CMK (cell line): ENCODE measurements at regions not wholly inside any gene's neighbourhood (a gene's known extent, or its start where the extent isn't known, plus 50 kb on each side); places are given as distances from the start of the nearest gene placed in this dataset.

Experiments used
- DNase-seq: peaks from one replicate; pipeline ENCODE4 v3.0.0-alpha.2; 2010; ENCODE audit warnings: low read depth

DNA sequence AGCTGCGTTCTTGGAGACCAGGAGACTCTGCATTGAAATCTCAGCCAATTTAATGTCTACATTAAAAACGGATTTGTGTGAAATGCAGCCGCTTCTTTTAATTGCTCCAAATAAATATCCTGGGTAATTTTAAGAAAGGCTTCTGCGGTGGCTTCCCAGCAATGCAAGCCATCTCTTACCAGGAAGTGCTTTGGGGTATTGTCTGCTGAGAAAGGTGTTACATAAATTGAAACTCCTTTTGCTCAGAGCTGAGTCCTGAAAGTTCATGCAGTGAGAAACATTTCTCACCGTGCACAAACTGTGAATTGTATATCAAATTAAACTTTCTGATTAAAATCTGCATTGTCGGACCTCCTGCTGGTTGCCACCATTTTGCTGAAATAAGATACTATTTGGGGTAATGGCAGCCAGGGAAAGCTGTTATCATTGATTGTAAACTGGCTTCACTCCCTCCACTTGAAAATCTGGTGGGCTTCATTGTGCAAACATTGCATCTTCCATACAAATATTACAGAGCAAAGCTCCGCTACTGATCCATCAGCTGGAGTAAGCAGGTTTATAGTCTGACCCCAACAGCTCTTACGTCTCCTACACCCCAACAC lies 59.5 kb downstream of the ZIC5 start:
- no peak for DNase-seq

DNA sequence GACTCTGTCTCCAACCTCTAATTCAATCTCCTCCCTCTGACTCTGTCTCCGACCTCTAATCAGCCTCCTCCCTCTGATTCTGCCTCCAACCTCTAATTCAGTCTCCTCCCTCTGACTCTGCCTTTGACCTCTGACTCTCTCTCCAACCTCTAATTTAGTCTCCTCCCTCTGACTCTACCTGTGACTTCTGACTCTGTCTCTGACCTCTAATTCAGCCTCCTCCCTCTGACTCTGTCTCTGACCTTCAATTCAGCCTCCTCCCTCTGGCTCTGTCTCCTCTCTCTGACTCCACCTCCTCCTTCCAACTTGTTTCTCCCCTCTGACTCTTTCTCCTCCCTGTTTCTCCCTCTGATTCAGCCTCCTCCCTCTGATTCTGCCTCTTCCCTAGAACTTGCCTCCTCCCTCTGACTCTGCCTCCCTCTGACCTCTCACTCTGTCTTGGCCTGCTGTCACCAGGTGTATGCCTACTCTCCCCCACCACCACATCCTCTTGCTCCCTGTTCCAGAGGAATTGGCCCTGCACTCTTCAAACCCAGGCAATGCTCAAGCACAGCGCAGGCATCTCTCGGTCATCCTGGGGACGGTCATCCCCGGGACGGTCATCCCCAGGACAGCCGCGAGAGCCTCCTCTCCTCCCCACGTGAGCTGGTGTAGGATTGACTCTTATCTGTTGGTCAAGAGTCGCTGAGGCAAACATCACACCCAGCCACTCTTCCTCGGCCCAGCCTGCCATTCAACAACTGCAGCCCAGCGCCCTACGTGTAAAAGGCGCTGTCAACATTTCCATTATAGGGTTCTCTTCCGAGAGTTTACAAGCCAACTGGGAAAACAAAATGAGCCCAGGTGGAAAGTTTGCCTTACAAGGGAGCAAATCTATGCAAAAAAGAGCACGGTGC lies 60.2 kb downstream of the ZIC5 start:
- DNase-seq: no peak

DNA sequence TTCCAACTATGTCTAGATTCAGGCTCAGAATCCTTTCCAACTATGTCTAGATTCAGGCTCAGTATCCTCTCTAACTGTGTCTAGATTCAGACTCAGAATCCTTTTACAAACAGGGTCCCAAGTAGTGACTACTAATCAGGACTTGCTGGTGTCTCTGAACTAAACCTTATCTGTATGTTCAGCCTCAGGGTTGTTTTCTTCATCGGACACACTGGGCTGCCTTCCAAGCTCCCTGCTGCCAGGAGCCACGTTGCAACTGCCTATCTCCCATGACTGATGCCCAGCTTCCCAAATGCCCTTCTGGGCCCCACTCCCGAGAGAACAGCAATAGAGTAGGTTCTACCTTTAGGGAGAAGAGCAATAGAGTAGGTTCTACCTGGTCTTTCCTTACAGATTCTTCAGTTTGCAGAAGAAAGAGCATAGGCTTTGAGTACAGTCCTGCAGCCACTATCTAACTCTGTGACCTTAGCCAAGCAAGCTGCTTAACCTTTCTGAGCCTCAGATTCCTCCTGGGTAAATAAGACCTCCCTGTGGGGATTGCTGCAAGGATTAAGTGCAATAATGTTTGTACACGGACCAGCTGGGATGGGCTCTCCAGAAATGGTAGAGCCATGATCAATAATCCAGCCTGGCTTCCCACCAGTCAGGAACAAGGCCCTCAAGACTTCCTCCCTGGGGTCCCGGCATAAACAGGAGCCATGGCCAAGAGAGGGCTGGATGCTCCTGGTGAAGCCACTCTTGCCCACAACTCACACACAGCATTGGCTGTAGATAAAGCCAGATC lies 61.5 kb downstream of the ZIC5 start:
- no peak for DNase-seq

DNA sequence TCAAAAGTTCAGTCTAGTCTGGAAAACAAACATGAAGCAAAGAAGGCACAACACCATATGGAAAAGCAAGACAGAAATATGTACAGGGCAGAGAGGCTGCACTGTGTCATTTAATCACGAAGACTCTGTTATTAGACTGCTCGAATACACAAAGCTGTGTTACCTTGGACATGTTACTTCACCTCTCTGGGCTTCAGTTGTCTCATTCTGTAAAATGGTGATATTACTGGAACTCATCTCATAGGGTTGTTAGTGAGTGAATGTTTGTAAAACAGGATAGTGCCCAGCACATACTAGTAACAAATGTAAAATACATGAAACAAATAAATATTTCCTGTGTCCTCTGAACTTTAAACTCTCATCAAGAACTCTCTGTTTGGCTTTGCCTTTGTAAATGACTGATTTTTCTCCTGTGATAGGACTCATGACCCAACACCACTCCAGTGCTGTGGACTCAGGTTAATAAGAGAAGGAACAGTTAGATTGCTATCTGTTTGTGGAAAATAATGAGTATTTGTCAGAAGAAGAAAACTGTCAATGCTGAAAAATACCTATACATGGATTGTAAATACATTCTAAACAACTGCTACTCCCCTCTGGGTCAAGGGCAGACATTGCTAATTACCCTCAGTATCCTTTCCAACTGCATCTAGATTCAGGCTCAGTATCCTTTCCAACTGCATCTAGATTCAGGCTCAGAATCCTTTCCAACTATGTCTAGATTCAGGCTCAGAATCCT lies 62.3 kb downstream of the ZIC5 start:
- DNase-seq: no peak

DNA sequence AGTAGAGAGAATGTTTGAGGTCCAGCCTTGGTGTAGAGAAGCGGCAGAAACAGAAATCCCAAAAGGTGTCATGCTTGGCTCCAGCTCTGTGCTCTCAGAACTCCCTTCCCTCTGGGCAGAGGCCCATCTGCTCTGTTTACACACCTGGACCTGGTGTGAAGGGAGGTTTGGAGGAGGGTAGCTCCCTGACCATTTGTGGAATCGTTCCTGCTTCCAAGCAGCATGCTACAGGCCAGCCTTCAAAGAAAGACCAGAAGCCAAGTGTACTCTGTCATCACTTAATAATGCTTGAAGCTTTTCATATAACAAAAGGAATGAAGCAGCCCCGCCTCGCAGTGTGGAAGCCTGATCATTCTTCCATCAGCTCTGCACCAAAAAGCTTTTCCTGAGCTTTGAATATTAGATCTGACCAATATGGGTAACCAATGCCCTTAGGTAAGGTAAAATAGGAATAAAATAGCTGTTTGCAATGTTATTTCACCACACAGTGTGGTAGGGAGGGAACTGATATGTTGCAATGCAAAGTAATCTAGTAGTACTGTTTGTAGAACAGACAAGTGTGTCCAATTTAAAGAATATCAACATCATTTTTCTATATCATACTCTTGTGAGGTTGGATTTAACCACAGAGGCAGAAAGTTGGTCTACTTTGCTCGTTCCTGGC lies 63.3 kb downstream of the ZIC5 start:
- no peak for DNase-seq

DNA sequence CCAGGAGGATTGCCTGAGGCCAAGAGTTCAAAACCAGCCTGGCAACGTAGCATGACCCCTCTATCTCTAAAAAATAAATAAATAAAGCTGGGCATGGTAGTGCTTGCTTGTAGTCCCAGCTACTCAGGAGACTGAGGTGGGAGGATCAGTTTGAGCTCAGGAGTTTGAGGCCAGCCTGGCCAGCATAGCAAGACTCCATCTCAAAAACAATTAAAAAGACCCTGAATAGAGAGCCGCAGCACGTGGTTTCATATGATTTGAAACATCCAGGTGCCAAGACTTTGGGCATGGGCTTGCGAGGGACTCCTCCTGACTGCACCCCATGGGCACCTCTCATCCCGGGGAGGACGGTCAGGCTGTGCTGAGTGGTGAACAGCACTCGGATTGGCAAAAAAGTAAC lies 63.9 kb downstream of the ZIC5 start:
- no peak for DNase-seq

DNA sequence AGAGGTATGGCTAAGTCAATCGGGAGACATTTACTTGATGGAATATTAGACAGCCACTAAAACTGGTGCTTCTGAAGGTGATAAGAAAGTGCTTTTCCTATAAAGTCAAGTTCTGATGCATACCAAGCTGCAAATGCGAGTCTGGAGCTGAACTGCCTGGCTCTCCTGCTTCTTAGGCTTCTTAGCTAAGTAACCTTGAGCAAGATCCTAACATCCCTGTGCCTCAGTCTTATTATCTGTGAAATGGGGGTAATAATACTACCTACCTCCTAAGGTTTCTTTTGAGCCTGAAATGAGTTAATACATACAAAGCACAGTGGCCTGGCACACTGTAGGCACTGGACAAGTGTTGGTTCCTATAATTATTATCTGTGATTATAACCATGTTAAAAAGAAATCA lies 64.5 kb downstream of the ZIC5 start:
- no peak for DNase-seq

DNA sequence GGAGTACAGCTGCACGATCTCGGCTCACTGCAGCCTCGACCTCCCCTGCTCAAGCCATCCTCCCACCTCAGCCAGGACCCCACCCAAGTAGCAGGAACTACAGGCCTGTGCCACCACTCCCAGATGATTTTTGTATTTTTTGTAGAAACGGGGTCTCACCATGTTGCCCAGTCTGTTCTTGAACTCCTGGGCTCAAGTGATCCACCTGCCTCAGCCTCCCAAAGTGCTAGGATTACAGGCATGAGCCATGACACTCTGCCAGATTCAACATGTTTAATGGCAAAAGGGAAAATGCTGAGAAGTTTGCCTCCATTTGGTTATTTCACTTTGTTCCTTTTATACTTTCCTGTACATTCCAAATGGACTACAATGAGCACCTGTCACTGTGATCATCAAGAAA lies 65.8 kb downstream of the ZIC5 start:
- DNase-seq: no peak

DNA sequence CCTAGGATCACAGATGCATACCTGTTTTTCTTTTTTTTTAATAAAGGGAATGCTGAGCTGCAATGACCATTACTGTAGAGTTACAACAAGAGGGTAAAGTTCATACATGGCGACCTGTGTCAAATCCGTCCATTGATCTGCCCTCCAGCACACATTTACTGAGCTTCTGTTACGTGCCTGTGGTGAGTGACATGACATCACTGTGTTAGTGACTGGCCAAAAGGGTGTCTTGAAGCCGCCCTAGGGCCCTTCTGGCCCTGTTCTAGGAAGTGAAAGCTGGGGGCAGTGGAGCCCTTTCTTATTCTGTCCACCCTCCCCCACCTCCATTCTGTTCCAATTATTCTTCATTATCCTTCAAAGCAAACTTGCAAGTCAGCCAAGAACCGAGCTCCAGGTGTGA lies 66.3 kb downstream of the ZIC5 start:
- no peak for DNase-seq

DNA sequence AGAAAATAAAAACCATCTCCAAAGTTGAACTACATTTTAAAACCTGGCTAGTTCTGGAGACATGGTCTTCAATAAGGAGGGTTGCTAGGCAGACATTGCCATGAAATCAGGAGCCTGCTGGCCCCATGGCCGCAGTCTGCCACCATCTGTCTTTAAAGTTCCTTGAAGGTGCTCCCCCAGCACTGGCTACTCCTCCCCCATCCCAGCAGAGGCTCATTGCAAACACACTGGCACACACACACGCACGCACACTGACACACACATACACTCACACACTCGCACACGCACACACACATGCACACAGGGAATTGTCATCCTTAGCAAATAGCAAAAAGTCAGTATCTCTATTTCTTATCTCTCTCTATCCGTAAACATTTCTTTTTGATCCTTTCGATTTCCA lies 68.4 kb downstream of the ZIC5 start:
- no peak for DNase-seq

DNA sequence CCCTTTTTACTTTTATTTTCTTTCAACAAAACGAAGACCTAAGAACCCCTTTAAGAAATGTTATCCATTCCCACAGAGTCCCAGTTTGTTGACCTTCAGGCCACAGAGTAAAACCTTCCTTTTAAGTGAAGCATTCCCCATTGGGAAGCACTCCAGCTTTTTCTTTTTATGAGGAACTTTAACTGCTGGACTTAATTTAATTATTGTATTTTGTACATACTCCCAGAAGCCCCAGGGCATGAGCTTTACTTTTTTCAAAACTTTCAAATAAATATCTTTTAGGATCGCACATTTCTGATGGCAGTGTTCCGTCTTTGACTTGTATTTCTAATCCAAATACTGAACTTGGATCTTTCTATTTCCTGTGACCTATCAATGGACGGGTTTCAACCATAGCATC lies 68.9 kb downstream of the ZIC5 start:
- DNase-seq: no peak

DNA sequence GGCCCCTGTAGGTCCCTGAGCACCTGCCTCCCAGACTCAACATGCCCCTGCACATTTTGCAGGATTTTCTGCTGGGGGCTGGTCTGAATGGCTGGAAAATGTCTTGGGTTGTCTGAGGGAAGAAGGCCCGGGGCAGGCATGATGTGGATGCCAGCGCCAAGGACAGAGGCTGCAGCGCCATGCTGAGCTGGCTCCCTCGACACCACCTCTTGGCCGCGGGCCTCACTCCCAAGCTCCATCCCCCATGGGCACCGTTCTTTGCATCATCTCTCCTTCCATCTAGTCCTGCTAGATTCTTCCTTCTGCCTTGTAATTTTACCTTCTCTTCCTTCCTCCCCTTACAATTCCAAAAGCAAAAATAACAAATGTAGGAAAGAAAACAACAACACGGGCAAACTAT lies 70.6 kb downstream of the ZIC5 start:
- no peak for DNase-seq

DNA sequence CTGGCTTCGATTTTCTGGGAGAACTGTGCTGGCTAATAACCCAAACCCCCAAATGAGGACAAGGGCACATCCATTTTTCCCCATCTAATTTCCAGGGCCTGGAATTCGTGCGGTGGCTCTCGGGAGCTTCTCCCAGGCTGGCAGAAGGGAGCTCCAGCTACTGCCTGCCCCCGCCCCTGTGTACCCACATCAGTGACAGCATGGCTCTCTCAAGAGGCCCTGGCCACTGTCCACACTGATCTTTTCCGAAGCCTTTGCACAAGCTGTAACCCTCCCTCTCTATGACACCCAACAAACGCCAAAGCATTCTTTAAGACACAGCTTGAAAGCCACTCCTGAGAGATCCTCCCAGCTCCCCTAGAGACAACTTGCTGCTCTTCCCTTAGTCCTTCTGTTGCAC lies 73.1 kb downstream of the ZIC5 start:
- no peak for DNase-seq

DNA sequence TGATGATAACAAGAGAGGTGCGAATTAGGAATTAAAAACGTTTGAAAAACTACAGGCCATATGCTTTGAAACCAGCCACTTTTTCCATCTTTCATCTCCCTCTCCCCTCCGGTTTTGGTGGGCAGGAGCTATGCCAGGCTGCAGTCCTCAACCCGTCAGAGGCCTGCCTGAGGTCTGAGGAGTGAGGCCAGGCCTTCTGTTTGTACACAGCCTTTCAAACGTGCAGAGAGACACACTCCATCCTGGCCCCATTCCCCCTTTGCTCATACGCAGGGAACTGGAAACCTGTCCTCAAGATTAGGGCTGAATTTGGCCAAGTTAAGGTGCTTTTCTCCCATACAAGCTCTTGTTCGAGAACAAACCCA lies 74.5 kb downstream of the ZIC5 start:
- no peak for DNase-seq

DNA sequence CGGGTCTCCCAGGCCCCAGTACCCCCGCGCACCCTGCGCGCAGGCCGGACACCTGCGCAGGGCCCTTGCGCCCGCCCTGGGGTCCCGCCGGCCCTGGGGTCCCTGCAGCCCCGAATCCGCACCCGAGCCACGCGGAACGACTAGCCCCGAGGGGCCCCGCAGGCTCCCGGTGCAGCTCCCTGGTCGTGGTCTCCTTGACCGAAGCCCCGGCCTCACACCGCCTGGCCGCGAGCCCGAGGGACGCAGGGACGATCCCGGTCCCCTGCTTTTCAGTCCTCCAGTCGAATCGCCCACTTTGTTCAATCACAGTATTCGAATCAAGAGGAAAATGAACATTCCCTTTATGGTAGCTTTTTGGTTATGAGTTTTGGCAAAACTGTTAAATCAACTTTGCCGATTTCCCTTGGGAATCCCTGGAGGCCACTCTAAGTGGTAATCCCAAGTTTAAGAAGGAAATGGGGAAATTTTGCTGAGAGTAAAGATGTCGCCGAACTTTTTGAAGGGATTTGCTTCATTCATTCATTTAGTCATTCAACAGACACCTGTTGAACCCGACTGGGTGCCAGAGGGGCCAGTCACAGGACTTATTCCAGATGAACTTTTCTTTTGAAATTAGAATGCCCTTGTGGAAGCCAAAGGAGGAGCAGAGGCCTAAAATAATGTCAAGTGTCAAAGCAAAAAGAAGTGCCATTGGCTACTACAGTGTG lies 75.0 kb downstream of the ZIC5 start:
- DNase-seq: no peak

DNA sequence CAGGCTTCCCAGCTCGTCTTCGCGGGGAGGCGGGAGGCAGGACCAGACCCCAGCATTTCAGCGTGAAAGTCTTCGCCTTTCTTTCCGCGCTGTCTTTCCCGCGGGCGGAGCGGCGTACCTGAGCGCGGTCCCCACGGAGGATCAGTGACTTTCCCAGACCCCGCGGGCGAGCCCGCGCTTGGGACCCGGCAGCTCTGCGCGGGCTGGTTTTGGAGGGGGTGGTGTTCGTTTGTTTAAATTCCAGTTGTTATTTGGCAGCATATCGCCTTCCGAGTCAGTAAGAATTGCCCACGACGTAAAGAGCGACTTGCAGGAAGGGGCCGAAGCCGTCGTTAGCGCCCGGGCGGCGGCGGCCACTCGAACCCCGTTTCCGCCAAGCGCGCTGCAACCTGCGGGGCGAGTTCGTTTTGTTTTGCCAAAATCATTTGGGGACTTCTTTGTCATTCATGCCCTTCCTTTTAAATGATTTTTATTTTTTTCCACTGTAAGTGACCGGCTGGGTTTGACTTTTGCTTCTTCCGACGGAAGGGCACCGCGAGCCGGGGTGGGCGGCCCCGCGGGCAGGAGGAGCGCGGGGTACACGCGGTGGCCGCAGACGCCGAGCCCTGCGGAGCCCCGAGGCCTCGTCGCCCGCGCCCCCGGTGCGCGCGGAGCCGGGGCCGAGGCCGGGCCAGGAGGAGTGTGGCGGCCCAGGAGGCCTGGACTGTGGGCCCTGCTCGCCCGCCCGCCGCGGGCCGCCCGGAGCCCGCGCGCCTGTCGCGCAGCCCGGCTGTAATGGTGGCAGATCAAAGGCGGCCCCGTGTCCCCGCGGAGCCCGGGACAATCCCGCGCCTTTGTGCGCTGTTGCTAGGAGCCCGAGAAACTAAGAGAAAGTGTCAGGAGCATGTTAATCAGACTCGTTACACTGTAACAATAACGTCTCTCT lies 75.9 kb downstream of the ZIC5 start:
- DNase-seq: no peak

DNA sequence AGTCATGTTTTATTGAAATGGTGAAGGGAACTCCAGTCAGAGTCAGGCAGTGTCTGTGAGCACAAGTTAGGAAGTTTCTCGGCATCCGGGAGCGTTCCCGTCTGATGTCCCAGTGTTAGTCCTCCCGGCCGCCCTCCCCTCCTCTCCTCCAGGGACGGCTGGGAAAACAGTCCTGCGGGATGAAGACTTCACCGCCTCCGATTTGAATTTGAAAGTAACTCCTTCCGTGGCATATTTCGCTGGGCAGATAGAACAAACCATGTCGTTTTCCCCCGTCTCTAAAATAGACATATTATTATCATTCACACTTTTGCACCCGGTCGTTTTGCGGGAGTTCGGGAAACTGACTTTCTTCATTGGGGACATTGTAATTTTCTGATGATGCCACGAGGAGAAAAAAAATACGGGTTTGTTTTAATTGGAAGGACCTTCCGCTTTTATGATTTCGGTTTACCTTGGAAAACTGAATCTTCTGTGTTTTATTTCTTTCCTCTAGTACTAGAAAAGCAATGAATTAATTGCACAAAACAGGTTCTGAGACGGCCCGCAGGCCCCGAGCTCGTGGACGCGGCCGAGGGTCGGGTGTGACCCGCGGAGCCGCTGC lies 76.6 kb downstream of the ZIC5 start:
- no peak for DNase-seq

DNA sequence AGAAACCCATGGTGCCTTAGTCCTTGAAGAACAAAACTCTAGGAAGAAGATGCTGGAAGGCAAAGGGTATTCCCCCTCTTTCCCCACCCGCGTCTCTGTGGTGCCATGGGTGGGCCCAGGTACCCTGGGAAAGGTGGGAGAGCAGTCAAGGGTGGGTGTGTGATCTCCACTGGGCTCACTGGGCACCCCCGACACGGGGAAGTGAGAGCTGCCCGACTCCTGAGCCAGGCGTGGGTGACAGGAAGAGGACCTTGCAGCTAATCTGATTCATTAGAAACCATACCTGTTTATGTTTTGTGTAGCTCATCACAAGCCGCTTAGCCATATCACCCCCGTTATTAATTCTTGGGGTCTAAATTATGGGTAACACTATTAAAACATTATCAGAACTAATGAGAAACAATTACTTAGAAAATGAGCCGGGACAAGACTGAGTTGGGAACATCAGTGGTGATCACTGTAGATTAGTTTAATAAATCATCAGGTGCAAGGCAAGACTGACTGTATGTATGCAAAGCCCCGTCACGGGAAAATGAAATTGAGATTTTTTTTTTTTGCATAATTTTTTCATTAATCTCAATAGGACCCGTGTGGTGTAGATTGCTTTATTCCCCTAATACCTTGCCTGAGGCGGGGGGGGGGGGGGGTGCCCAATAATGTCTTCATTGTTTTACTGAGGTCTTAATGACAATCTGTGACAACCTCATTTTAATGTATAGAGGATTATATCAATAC lies 77.3 kb downstream of the ZIC5 start:
- DNase-seq: no peak

DNA sequence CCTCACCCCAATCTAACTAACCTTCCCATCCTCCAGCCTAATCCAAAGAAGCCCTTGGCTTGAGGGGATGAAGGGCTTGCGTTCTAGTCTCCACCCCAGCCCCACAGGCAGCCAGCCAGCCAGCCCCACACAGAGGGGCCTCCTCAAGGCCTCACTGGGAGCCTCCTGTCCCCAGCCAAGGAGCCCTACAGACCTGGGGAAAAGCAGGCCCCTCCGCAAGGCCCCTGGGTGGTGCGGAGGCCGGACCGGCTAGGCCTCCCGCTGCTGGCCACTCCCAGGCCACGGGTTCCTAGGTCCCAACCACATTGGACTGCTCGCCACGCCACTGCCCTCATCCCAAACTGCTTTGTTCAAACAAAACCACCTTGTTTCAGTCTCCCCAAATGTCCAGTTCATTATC lies 78.0 kb downstream of the ZIC5 start:
- no peak for DNase-seq
